NCI-H128 (cell line): ENCODE measurements at regions not wholly inside any gene's neighbourhood (a gene's known extent, or its start where the extent isn't known, plus 50 kb on each side); places are given as distances from the start of the nearest gene placed in this dataset.

Experiments used
- DNase-seq: peaks from one replicate; lab custom pipeline; 2025; ENCODE audit not compliant: unreplicated experiment; lab: John Stamatoyannopoulos, UW

DNA sequence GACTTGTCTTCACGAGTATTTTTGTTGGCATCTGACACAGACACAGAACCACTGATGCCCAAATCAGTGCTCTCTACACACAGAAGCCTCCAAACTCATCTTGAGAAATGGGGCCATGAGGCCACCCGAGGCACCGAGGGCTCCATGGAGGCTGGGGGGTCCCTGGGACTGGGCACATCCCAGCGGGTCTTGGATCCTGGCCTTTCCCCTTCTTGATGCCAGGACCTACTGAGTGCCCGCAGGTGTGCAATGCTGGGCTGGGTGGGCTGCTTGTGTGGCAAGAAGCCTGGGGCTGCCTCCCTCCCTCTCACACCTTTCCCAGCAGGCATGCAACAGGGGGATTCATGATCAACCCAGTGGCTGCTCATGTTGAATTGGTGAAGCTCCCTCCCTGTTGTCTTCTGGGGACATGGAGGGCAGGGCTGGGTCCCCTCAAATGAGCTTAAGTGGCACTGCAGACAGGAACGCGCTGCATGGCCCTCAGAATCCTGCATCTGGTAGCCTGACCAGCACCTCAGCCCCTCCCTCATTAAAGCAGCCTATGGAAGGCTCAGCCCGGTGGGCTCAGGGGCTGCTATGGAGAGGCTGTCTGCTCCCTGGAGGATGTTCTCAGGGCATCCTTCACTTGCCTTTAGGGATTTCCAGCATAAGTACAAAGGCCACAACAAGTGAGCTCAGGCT lies 63.7 kb upstream of the SIMC1 start:
- no peak for DNase-seq

DNA sequence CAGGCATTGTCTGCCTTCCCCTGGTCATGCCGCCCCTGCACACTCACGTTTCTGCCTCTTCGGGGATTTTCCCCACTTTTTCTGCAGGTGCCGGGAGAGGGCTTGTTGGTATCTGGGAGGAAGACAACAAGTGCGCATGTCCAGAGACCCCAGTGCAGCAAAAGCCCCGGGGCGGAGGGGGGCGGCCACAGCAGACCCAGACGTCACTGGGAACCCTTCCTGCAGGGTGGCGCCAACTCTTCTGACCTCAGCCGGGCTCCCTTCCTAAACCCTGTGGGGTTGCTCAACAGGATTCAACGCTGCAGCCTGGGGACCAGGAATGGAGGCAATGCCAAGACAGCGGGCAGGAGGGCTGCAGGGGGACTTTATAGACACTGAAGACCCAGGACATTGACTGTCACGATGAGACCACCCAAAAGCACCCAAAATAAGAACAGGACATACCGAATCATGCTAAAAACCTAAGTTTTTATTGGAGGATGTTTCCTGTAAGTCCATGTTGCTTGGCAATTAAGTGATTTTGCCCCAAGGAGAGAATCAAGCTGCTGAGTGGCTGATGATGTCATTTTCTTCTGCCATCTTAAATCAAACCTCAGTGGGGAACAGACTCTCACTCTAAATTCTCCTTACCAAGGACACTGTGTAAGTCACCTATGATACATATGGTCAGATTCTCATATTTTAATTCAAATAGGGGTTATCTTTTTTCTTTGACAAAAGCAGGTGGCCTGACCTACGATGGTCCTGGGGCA lies 62.9 kb upstream of the SIMC1 start:
- no peak for DNase-seq

DNA sequence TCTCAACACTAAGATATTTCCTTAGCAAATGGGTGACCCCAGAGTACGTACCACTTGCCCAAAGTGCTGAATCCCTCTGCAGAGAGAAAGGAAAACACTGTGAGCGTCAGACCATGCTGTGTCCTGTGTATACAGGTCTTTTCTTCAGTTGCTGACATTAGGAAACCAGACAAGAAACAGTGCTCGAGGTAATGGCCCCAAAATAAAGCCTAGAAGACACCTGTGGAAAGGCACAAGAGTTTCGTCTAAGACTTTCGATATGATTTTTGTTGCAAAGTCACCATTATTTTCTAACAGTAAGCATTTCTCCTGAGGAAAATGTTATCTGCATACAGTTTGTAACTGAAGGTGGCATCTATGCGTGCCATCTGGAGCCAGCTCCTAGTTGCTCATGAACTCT lies 62.0 kb upstream of the SIMC1 start:
- DNase-seq = no peak

DNA sequence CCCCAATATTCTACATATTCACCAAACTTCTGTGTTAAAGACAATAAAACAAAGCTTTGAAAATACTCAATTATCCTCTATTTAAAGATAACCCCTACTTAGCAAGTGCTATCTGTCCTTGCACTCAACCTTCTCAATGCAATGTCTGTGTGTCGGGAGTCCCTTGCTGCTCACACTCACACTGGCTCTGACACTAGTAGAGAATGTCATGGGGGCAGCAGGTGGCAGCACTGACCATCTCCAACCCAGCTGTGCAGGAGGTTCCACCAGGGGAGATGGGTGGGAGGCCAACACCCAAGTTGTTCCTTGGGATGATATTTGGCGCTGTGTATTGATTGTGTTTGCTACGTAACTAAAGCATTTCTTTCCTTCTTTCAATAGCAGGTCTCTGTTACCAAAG lies 59.4 kb upstream of the SIMC1 start:
- no peak for DNase-seq

DNA sequence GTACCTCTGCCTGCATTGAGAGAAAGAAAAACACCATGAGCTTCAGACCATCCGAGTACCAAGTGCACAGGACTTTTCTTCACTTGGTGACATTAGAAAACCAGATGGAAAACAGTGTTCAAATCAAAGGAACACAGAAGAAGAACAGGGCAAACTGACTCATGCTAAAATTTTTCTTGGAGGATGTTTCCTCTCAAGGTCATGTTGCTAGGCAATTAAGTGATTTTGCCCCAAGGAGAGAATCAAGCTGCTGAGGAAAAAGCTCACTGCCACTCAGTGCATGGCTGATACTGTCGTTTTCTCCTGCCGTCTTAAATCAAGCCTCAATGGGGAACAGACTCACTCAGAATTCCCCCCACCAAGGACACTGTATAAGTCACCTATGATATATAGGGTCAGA lies 57.9 kb upstream of the SIMC1 start:
- DNase-seq = no peak

DNA sequence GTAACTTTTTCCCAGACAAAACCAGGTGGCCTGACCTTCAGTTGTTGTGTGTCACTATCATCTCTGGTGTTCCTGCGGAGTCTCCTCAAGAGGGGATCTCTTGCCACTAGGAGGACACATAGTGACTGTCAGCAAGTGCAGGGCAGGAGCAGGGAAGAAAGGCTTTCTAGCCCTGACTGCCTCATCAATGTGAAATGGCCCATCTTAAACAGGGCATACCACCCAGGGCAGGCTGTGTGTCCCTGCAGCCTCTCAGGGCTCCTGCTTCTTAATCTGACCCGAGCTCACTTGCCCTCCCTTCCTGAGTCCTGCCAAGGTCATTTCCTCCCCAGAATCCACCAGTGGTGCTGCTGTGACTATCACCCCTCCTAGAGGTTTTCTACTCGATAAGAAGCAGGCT lies 57.4 kb upstream of the SIMC1 start:
- DNase-seq = no peak

DNA sequence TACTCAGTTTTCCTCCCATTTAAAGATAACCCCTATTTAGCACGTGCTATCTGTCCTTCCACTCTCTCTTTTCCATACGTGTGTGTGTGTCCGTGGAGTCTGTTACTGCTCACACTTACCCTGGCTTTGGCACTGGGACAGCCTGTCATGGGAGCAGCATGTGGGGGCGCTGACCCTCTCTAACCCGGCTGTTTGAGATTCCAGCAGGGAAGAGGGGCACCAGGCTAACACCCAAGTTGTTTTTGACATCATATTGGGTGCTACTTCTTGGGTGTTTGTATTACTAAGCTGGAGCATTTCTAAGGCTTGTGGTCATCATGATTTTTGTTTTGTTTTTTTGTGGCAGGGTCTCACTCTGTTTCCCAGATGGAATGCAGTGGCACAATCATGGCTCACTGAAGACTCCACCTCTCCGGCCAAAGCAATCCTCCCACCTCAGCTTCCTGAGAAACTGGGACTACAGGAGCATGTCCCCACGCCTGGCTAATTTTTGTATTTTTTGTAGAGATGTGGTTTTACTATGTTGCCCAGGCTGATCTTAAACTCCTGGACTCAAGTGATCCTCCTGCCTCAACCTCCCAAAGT lies 56.9 kb upstream of the SIMC1 start:
- no peak for DNase-seq

DNA sequence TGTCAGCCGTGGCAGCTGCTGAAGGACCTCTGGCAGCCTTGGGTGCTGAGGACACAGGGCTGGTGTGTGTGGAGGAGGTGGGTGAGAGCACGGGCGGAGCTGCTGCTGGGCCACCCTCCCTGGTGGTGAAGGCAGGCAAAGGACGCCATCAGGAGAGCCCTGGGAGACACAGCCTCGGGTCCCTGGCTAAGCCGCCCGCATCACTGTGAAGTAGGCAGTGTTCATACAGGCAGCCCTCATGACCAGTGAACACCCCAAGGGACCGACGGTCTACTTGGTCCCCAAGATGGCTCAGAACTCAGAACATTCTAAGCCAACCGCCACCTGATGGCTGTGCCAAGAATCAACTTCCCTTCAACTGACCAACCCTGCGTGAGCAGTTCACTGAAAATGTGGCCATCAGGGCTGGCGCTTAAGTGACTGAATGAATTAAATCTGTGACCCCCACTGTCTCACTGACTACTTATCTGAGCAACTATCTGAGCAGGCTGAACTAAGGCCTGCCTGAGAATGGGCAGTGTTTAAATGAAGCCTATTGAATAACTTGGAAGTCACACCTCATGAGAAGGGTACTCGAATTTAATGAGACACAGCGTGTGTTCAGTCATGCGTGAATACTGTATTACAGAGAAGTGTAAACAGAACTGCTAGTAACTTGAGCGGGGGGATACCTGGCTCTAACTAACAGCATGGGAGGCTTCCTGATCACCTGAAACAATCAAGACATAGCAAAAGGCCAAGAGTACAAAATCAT lies 54.7 kb upstream of the SIMC1 start:
- DNase-seq = peak; percentile 71

DNA sequence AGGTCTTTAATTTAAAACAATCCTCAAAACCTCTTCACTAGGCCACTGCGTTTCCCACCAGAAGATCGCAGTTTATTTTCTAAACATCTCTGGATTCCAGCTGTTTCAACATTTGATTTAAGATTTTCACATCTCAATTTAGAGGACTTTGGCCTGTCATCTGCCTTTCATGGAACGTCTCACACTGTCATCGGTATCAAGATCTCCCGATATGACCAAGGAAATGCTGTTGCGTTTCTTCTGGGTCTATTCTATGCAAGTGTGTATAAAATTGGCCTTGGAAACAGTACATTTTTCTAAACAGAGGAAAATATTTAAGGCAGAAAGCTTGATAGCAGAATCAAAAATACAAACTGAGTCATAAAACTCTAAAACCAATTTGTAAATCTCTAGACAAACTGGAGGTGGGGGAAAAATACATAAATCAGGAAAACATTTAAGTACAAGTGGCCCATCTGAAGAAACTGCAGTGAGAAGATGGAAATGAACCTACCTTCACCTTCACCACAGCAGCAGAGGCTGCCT lies 53.6 kb upstream of the SIMC1 start:
- no peak for DNase-seq

DNA sequence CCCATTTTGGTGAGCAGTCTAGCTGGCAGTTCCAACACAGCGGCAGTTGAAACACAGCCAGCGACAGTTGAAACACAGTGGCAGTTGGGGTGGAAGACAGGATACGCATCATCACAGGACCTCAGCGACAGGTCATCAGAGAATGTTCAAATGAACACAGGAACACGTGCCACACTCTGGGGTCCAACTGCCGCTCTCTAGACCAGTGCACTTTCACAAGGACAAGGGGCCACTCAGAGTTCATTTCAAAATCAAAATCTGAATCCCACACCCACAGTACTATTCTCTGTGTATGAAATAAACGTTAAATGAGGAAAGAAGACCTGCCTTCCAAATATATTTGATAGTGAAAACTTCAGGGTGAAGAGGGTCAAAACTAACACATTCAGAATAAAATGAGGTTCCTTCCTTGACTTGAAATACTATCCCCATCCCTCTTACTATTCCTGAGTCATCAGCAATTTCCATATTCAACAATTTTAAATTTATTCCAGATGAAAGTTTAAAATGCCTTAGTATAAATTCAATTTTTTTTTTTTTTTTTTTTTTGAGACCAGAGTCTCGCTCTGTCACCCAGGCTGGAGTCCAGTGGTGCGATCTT lies 53.0 kb upstream of the SIMC1 start:
- no peak for DNase-seq

DNA sequence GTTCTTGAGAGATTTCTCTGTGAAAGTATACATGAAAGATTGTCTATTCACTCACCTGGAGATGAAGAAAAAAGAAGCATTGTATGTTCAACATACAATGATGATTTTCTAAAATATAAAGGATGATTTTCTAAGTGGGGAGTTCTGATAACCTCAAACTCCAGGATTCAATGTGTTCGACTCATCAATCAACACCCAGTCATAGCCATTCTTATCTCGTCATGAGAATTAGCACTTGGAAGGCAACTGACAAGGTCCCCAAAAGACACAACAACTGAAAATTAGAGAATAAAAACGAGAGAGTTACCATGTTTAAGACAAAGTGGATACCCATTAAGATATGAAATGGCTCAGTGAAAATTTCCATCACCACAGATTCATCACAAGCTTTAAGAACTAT lies 52.1 kb upstream of the SIMC1 start:
- no peak for DNase-seq

DNA sequence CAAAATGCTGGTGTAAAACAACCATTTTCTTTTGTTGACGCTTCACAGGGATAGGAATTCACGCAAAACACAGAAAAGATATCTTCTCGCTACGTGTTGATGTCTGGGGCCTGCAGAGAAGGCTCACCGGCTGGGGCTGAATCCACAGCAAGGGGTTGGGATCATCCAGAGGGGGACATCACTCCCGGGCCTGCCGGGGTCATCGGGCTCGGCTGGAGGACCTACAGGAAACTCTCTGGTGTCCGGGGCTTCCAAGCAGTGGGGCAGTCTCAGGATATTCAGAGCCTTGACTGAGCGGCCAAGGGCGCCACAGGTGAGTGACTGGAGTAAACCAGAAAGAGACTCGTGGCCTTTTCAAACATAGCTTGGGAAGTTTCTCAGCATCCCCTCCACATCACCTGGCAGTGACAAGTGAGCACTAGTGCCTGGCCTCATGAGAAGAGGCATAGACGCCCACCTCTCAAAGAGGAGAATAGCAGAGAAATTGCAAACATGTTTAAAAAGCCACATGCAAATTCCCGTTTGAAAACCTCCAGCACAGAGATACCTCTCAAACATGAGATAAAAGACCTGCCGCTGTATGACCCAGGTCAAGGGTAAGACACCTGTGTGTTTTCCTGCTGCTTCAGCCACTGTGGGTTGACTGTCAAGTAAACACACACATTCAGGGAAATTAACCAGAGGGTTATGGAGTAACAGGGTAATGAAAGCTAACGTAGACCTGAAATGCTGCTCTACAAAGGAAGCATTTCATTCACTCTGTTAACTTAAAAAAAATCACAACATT lies 50.8 kb upstream of the SIMC1 start:
- no peak for DNase-seq

DNA sequence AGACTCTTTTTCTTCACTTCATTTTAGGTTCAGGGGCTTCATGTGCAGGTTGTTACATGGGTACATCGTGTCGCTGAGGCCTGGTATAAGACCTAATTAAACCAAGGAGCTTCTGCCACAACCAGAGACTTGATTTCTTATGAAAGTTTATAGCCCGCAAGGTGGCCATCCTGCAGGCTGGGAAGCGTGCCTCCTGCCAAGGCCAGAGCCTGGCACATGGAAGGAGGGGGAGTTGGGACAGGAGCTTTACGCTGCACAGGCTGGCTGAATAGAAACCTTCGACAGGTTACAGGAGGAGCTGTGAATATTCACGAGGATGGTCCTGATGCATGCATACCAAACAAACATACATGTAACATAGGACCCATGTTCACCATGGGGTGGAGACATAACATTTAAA lies 50.1 kb upstream of the SIMC1 start:
- DNase-seq = no peak
